Osteocyte (in vitro differentiated cells): ENCODE measurements at regions not wholly inside any gene's neighbourhood (a gene's known extent, or its start where the extent isn't known, plus 50 kb on each side); places are given as distances from the start of the nearest gene placed in this dataset.

Source experiments
- DNase-seq: peaks from one replicate; pipeline ENCODE4 v3.0.0; 2021; ENCODE audit warnings: mixed read lengths; ENCODE audit not compliant: unreplicated experiment; ENCODE audit errors: extremely low spot score
- H3K27ac Mint-ChIP-seq: one replicate; pipeline ENCODE4 v1.8.0; 2021; ENCODE audit warnings: mild to moderate bottlenecking, mixed read lengths; ENCODE audit not compliant: unreplicated experiment
- H3K27me3 Mint-ChIP-seq: one replicate; pipeline ENCODE4 v1.8.0; 2021; ENCODE audit warnings: mixed read lengths; ENCODE audit not compliant: unreplicated experiment
- H3K36me3 Mint-ChIP-seq: one replicate; pipeline ENCODE4 v1.8.0; 2021; ENCODE audit warnings: mixed read lengths; ENCODE audit not compliant: unreplicated experiment
- H3K4me1 Mint-ChIP-seq: one replicate; pipeline ENCODE4 v1.8.0; 2021; ENCODE audit warnings: mixed read lengths; ENCODE audit not compliant: unreplicated experiment
- H3K4me3 Mint-ChIP-seq: one replicate; pipeline ENCODE4 v1.8.0; 2021; ENCODE audit warnings: mild to moderate bottlenecking, moderate library complexity, mixed read lengths; ENCODE audit not compliant: unreplicated experiment
- H3K9me3 Mint-ChIP-seq: one replicate; pipeline ENCODE4 v1.8.0; 2021; ENCODE audit warnings: mixed read lengths; ENCODE audit not compliant: unreplicated experiment
- CTCF ChIP-seq: fragments of 200-600 bp; sonication (generic); IDR thresholded peaks from 2 replicates; pipeline ENCODE4 v1.5.0; 2021; ENCODE audit warnings: antibody characterized with exemption, mild to moderate bottlenecking, moderate library complexity

- Mint-ChIP-seq H3K27ac (no peak overlapping the region), H3K4me1 (no peaks in the 10 kb centered on the region), H3K9me3 (no peaks in the 10 kb centered on the region), H3K36me3 (no peaks in the 10 kb centered on the region), H3K27me3 (no peaks in the 10 kb centered on the region), H3K4me3 (no peak overlapping the region)
- no peak for DNase-seq
- no peak for TF ChIP-seq CTCF
These were observed 557.8 kb downstream of the SUCLG1 start for GRCh38 chr2:83901317-83901716.

DNA sequence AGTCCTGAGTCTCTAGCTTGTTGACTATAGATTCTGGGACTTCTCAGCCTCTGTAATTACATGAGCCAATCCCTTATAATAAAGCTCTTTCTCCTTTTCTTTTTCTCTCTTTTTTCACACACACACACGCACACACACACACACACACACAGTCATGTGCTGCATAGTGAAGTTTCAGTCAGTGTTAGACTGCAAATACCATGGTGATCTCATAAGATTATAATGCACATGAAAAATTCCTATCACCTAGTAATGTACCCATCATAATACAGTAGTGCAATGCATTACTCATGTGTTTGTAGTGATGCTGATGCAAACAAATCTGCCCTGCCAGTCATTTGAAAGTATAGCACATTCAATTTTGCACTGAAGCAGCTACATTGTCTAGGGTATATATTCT, 558.2 kb downstream of the SUCLG1 start:
- Mint-ChIP-seq H3K36me3 (no peaks in the 10 kb centered on the region), H3K9me3 (no peaks in the 10 kb centered on the region), H3K27ac (no peak overlapping the region), H3K4me3 (no peak overlapping the region), H3K27me3 (no peaks in the 10 kb centered on the region), H3K4me1 (no peaks in the 10 kb centered on the region)
- no peak for DNase-seq
- TF ChIP-seq CTCF = no peak

DNA sequence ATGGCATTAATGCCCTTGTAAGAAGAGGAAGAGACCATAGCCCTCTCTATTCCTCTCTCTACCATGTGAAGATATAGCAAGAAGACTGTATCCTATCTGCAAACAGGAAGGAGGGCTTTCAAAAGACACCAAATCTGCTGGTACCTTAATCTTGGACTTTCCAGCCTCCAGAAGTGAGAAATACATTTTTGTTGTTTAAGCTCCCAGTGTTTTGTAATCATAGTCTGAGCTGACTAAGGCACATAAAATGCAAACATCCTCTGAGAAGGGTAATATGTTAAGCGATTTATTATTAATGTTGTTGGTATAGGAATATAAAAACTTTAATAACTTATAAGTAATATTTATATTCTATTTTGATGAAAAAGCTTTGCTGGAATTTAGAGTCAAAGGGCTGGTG, 559.8 kb downstream of the SUCLG1 start:
- H3K27ac Mint-ChIP-seq = no peak overlapping the region
- no peaks in the 10 kb centered on the region for H3K9me3 Mint-ChIP-seq
- no peak overlapping the region for H3K4me3 Mint-ChIP-seq
- TF ChIP-seq CTCF = no peak
- H3K4me1 Mint-ChIP-seq = no peaks in the 10 kb centered on the region
- no peaks in the 10 kb centered on the region for H3K27me3 Mint-ChIP-seq
- H3K36me3 Mint-ChIP-seq = no peaks in the 10 kb centered on the region
- no peak for DNase-seq

DNA sequence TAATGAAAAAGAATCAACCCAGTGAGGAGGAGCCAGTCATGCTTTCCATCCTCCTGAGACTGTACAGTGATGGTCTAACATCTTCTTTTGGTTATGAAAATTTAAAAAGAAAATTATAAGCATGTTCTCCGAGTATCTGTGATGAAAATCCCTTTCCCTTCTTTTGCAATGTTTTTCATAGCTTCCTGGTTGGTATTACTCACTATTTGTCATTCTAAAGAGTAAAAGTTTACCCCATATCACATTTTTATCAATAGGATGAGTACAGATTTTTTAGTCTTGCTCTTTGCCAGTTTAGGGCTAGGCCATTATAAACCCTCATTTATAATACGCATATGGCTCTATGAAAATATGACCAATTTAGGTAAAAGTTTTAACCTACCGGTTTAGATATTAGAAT, 564.1 kb downstream of the SUCLG1 start:
- no peak for TF ChIP-seq CTCF
- Mint-ChIP-seq H3K36me3 (no peaks in the 10 kb centered on the region), H3K4me3 (no peak overlapping the region), H3K27me3 (no peaks in the 10 kb centered on the region), H3K4me1 (no peaks in the 10 kb centered on the region), H3K9me3 (no peaks in the 10 kb centered on the region), H3K27ac (no peak overlapping the region)
- no peak for DNase-seq

DNA sequence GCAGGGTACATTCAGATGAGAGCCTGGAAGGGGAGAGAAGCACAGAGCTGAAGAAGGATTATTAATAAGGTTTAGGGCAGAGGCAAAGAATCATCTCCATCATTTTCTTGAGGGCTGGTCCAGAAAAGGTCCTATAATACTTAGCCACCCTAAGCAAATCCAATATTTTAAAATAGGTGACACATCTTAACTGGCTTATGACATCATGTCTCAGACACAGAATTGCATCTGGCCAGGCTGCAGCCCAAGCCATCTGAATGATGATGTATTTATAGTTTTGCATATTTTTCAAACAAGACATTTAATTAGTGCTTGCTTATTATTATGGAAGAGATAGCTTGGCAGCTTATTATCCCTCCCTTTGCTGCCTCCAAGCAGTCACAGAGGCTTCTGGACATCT, 571.3 kb downstream of the SUCLG1 start:
- Mint-ChIP-seq H3K4me1 (no peaks in the 10 kb centered on the region), H3K9me3 (peaks cover 4% of the 10 kb centered on the region), H3K4me3 (no peak overlapping the region), H3K27me3 (no peaks in the 10 kb centered on the region), H3K27ac (no peak overlapping the region), H3K36me3 (no peaks in the 10 kb centered on the region)
- TF ChIP-seq CTCF = no peak
- DNase-seq = no peak
